Endothelial cell (in vitro differentiated cells): ENCODE measurements at regions not wholly inside any gene's neighbourhood (a gene's known extent, or its start where the extent isn't known, plus 50 kb on each side); places are given as distances from the start of the nearest gene placed in this dataset.

Experiments
- DNase-seq: peaks from one replicate; pipeline ENCODE4 v3.0.0; 2021; ENCODE audit warnings: low spot score
- H3K27ac Mint-ChIP-seq: one replicate; pipeline ENCODE4 v1.8.0; 2021; ENCODE audit warnings: mixed read lengths, inconsistent platforms; ENCODE audit not compliant: unreplicated experiment
- H3K27me3 Mint-ChIP-seq: one replicate; pipeline ENCODE4 v1.8.0; 2021; ENCODE audit warnings: mild to moderate bottlenecking, moderate library complexity, mixed read lengths, inconsistent platforms; ENCODE audit not compliant: unreplicated experiment
- H3K36me3 Mint-ChIP-seq: one replicate; pipeline ENCODE4 v1.8.0; 2021; ENCODE audit warnings: mild to moderate bottlenecking, low read depth, mixed read lengths, inconsistent platforms; ENCODE audit not compliant: unreplicated experiment
- H3K4me1 Mint-ChIP-seq: one replicate; pipeline ENCODE4 v1.8.0; 2021; ENCODE audit warnings: mild to moderate bottlenecking, mixed read lengths, inconsistent platforms; ENCODE audit not compliant: unreplicated experiment
- H3K4me3 Mint-ChIP-seq: one replicate; pipeline ENCODE4 v1.8.0; 2021; ENCODE audit warnings: mild to moderate bottlenecking, mixed read lengths, inconsistent platforms; ENCODE audit not compliant: unreplicated experiment
- H3K9me3 Mint-ChIP-seq: one replicate; pipeline ENCODE4 v1.8.0; 2021; ENCODE audit warnings: mixed read lengths, inconsistent platforms; ENCODE audit not compliant: unreplicated experiment
- TF ChIP-seq, protein P1 (sequence below): fragments of 200-600 bp; sonication (generic); IDR thresholded peaks from one replicate; pipeline ENCODE4 v1.5.0; 2021; ENCODE audit warnings: antibody characterized with exemption; ENCODE audit not compliant: unreplicated experiment

GRCh38 chr6:56756219-56756789 lies 113.6 kb upstream of the DST start:
- Mint-ChIP-seq H3K4me1 (peaks cover 27% of the 10 kb centered on the region), H3K9me3 (no peaks in the 10 kb centered on the region), H3K27me3 (no peaks in the 10 kb centered on the region), H3K36me3 (no peaks in the 10 kb centered on the region), H3K4me3 (no peak overlapping the region), H3K27ac (no peak overlapping the region)
- DNase-seq = no peak
- TF ChIP-seq, protein P1, sequence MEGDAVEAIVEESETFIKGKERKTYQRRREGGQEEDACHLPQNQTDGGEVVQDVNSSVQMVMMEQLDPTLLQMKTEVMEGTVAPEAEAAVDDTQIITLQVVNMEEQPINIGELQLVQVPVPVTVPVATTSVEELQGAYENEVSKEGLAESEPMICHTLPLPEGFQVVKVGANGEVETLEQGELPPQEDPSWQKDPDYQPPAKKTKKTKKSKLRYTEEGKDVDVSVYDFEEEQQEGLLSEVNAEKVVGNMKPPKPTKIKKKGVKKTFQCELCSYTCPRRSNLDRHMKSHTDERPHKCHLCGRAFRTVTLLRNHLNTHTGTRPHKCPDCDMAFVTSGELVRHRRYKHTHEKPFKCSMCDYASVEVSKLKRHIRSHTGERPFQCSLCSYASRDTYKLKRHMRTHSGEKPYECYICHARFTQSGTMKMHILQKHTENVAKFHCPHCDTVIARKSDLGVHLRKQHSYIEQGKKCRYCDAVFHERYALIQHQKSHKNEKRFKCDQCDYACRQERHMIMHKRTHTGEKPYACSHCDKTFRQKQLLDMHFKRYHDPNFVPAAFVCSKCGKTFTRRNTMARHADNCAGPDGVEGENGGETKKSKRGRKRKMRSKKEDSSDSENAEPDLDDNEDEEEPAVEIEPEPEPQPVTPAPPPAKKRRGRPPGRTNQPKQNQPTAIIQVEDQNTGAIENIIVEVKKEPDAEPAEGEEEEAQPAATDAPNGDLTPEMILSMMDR = no peak

DNA sequence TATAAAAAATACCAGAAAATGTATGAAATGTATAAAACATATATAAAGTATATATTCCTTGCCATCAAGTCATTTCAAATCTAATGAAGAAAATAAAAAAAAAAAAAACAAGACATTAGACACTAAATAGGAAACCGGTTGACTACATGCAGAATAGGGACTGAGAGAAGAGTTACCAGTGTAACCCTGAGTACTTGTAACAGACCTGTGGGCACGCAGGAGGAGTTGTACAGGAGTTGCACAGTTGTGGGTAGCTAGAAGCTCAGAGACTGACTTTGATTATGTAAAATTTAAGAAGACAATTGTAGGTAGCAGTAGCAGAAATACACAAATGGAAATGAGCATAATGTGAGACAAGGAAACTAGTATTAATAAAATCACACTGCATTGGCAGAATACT lies 112.4 kb upstream of the DST start:
- TF ChIP-seq, protein P1 = no peak
- no peak for DNase-seq
- H3K27me3 Mint-ChIP-seq = no peaks in the 10 kb centered on the region
- no peaks in the 10 kb centered on the region for H3K9me3 Mint-ChIP-seq
- peaks cover 33% of the 10 kb centered on the region for H3K4me1 Mint-ChIP-seq
- no peak overlapping the region for H3K4me3 Mint-ChIP-seq
- H3K27ac Mint-ChIP-seq = peak overlapping the region; percentile 83
- no peaks in the 10 kb centered on the region for H3K36me3 Mint-ChIP-seq

DNA sequence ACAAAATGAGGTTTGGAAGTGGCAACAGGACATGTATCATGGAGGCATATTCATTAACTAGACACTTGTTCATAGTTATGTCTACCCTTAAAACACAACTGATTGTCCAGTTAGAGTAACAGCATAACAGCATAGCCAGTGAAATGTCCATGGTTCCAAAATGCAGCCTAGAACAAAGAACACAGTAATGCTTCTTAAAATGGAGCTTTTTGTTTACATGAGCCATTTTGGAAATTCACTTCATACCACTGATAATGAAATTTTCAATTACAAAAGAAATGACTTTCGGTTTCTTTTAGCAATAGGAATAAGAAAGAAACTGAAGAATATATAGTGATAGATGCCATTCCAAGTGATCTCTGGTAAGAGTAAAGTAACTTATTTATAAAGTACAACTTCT lies 111.1 kb upstream of the DST start:
- TF ChIP-seq, protein P1 = no peak
- H3K4me1 Mint-ChIP-seq = peaks cover 34% of the 10 kb centered on the region
- H3K36me3 Mint-ChIP-seq = no peaks in the 10 kb centered on the region
- peaks cover 1% of the 10 kb centered on the region for H3K27me3 Mint-ChIP-seq
- no peak overlapping the region for H3K4me3 Mint-ChIP-seq
- no peaks in the 10 kb centered on the region for H3K9me3 Mint-ChIP-seq
- DNase-seq = no peak
- no peak overlapping the region for H3K27ac Mint-ChIP-seq

GRCh38 chr6:56752534-56752933 lies 109.8 kb upstream of the DST start:
- peaks cover 1% of the 10 kb centered on the region for H3K27me3 Mint-ChIP-seq
- H3K4me3 Mint-ChIP-seq = no peak overlapping the region
- DNase-seq = no peak
- TF ChIP-seq, protein P1 = no peak
- H3K4me1 Mint-ChIP-seq = peaks cover 27% of the 10 kb centered on the region
- no peaks in the 10 kb centered on the region for H3K9me3 Mint-ChIP-seq
- no peak overlapping the region for H3K27ac Mint-ChIP-seq
- no peaks in the 10 kb centered on the region for H3K36me3 Mint-ChIP-seq

GRCh38 chr6:56752009-56752408 lies 109.3 kb upstream of the DST start:
- H3K4me1 Mint-ChIP-seq = peaks cover 27% of the 10 kb centered on the region
- H3K9me3 Mint-ChIP-seq = no peaks in the 10 kb centered on the region
- peaks cover 1% of the 10 kb centered on the region for H3K27me3 Mint-ChIP-seq
- H3K4me3 Mint-ChIP-seq = no peak overlapping the region
- no peak overlapping the region for H3K27ac Mint-ChIP-seq
- TF ChIP-seq, protein P1 = no peak
- DNase-seq = no peak
- H3K36me3 Mint-ChIP-seq = no peaks in the 10 kb centered on the region
